ENCODE measurements at regions not wholly inside any gene's neighbourhood (a gene's known extent, or its start where the extent isn't known, plus 50 kb on each side); places are given as distances from the start of the nearest gene placed in this dataset.
"Not testable (repeated sequence)": the region's sequence is repeated elsewhere in the genome, so short reads cannot be mapped to it uniquely, and the experiment has no call there.

GRCh38 chr12:34404377-34405285, 382.3 kb downstream of the ALG10 start:
- DNase-seq (ENCODE audit: low read depth in 1 of 2, low spot score in 1 of 2) = peak in 1 of 2 donors; percentile 0

GRCh38 chr12:34405286-34406227, 383.3 kb downstream of the ALG10 start:
- peak in 1 of 2 donors; percentile 1 for DNase-seq (ENCODE audit: low read depth in 1 of 2, low spot score in 1 of 2)

- no peak for DNase-seq (ENCODE audit: low read depth in 1 of 2, low spot score in 1 of 2)
Measured at GRCh38 chr12:34406228-34406995, 384.1 kb downstream of the ALG10 start.

- DNase-seq (ENCODE audit: low read depth in 1 of 2, low spot score in 1 of 2) = no peak
Measured at GRCh38 chr12:34406996-34407300, 384.7 kb downstream of the ALG10 start.

GRCh38 chr12:34407813-34408212, 385.5 kb downstream of the ALG10 start:
- no peak for DNase-seq (ENCODE audit: low read depth in 1 of 2, low spot score in 1 of 2)

- not testable (repeated sequence) for DNase-seq (ENCODE audit: low read depth in 1 of 2, low spot score in 1 of 2)
Measured at GRCh38 chr12:34431509-34431908, 409.2 kb downstream of the ALG10 start.

Measured in stimulated activated CD4-positive, alpha-beta T cell treated with anti-CD3 and anti-CD28 coated beads, Interleukin-15, amount 100 ng/mL, for 1 hour (primary cell).